Loucy (cell line): ENCODE measurements at regions not wholly inside any gene's neighbourhood (a gene's known extent, or its start where the extent isn't known, plus 50 kb on each side); places are given as distances from the start of the nearest gene placed in this dataset.

ENCODE experiments used
- H2AFZ ChIP-seq: fragments of 200-600 bp; sonication (generic); 2 replicates; pipeline ENCODE4 v1.6.0; 2016; ENCODE audit warnings: antibody characterized with exemption, mild to moderate bottlenecking, low read length, moderate library complexity
- H3F3A ChIP-seq: fragments of 200-600 bp; 2 replicates; pipeline ENCODE4 v1.6.0; 2016; ENCODE audit warnings: antibody characterized with exemption, low read depth, mild to moderate bottlenecking
- H3K27me3 ChIP-seq: fragments of 200-600 bp; sonication (generic); 2 replicates; pipeline ENCODE4 v1.6.1; 2014; ENCODE audit warnings: low read length, mild to moderate bottlenecking; ENCODE audit not compliant: insufficient read depth, poor library complexity, severe bottlenecking
- H3K36me3 ChIP-seq: fragments of 200-600 bp; sonication (generic); 2 replicates; pipeline ENCODE4 v1.6.1; 2016; ENCODE audit warnings: low read length; ENCODE audit not compliant: insufficient read depth
- H3K4me1 ChIP-seq: fragments of 200-600 bp; sonication (generic); 2 replicates; pipeline ENCODE4 v1.5.1; 2014; ENCODE audit warnings: low read length, mild to moderate bottlenecking; ENCODE audit not compliant: insufficient read depth, poor library complexity, severe bottlenecking
- H3K4me2 ChIP-seq: fragments of 200-600 bp; sonication (generic); 2 replicates; pipeline ENCODE4 v1.6.0; 2014; ENCODE audit warnings: antibody characterized with exemption, low read length, low read depth, mild to moderate bottlenecking; ENCODE audit not compliant: poor library complexity, severe bottlenecking
- H3K4me3 ChIP-seq: fragments of 200-600 bp; sonication (generic); 2 replicates; pipeline ENCODE4 v1.5.1; 2014; ENCODE audit warnings: low read length, mild to moderate bottlenecking, mixed read lengths; ENCODE audit not compliant: poor library complexity, severe bottlenecking
- H3K79me2 ChIP-seq: fragments of 200-600 bp; sonication (generic); 2 replicates; pipeline ENCODE4 v1.6.1; 2014; ENCODE audit warnings: low read length; ENCODE audit not compliant: insufficient read depth
- H3K9ac ChIP-seq: fragments of 200-600 bp; sonication (generic); 2 replicates; pipeline ENCODE4 v1.6.0; 2014; ENCODE audit warnings: mild to moderate bottlenecking, low read depth, low read length, moderate library complexity; ENCODE audit not compliant: poor library complexity, severe bottlenecking
- H3K9me2 ChIP-seq: fragments of 200-600 bp; sonication (generic); replicated peaks from 2 replicates; pipeline ENCODE4 v1.6.1; 2016; ENCODE audit warnings: low read depth, low read length, mixed read lengths
- H3K9me3 ChIP-seq: fragments of 200-600 bp; sonication (generic); 2 replicates; pipeline ENCODE4 v1.6.1; 2014; ENCODE audit warnings: mild to moderate bottlenecking, antibody characterized with exemption, low read length, low read depth; ENCODE audit not compliant: insufficient read depth
- H4K20me1 ChIP-seq: fragments of 200-600 bp; sonication (generic); 2 replicates; pipeline ENCODE4 v1.6.0; 2014; ENCODE audit warnings: antibody characterized with exemption, low read length, mild to moderate bottlenecking; ENCODE audit not compliant: insufficient read depth, poor library complexity, severe bottlenecking
- CTCF ChIP-seq: fragments of 200-600 bp; sonication (generic); conservative IDR thresholded peaks from 2 replicates; pipeline ENCODE4 v1.5.1; 2014; ENCODE audit warnings: mild to moderate bottlenecking, antibody characterized with exemption, low read length
- EZH2phosphoT487 ChIP-seq: fragments of 200-600 bp; IDR thresholded peaks from 2 replicates; pipeline ENCODE4 v1.6.1; 2018; ENCODE audit warnings: antibody characterized with exemption, mild to moderate bottlenecking, moderate library complexity, borderline replicate concordance

- H3K27me3 ChIP-seq = no peaks in the 10 kb centered on the region
- no peaks in the 10 kb centered on the region for H3K79me2 ChIP-seq
- no peaks in the 10 kb centered on the region for H3K9me2 ChIP-seq
- no peaks in the 10 kb centered on the region for H3F3A ChIP-seq
- no peak overlapping the region for H3K4me3 ChIP-seq
- no peak overlapping the region for H3K9ac ChIP-seq
- H3K9me3 ChIP-seq = no peaks in the 10 kb centered on the region
- no peak for TF ChIP-seq CTCF
- TF ChIP-seq EZH2phosphoT487 = no peak
- H3K4me2 ChIP-seq = no peak overlapping the region
- H2AFZ ChIP-seq = no peak overlapping the region
- no peaks in the 10 kb centered on the region for H3K4me1 ChIP-seq
- no peaks in the 10 kb centered on the region for H4K20me1 ChIP-seq
- no peaks in the 10 kb centered on the region for H3K36me3 ChIP-seq
These were observed 74.4 kb upstream of the NTM start for GRCh38 chr11:131295986-131296385.

- no peaks in the 10 kb centered on the region for H3K79me2 ChIP-seq
- H3K4me3 ChIP-seq = no peak overlapping the region
- H3K4me1 ChIP-seq = no peaks in the 10 kb centered on the region
- no peak overlapping the region for H2AFZ ChIP-seq
- no peaks in the 10 kb centered on the region for H3F3A ChIP-seq
- H3K9me2 ChIP-seq = no peaks in the 10 kb centered on the region
- no peaks in the 10 kb centered on the region for H3K27me3 ChIP-seq
- no peak overlapping the region for H3K4me2 ChIP-seq
- no peak for TF ChIP-seq CTCF
- TF ChIP-seq EZH2phosphoT487 = no peak
- H3K9ac ChIP-seq = no peak overlapping the region
- H3K36me3 ChIP-seq = no peaks in the 10 kb centered on the region
- H4K20me1 ChIP-seq = no peaks in the 10 kb centered on the region
- no peaks in the 10 kb centered on the region for H3K9me3 ChIP-seq
These were observed 73.0 kb upstream of the NTM start for GRCh38 chr11:131297441-131297840.

- Histone ChIP-seq H3K9me3 (no peaks in the 10 kb centered on the region), H3F3A (no peaks in the 10 kb centered on the region), H3K4me3 (no peak overlapping the region), H3K4me1 (no peaks in the 10 kb centered on the region), H3K79me2 (no peaks in the 10 kb centered on the region), H3K27me3 (no peaks in the 10 kb centered on the region), H3K36me3 (no peaks in the 10 kb centered on the region), H3K9ac (no peak overlapping the region), H3K9me2 (no peaks in the 10 kb centered on the region), H2AFZ (no peak overlapping the region), H4K20me1 (no peaks in the 10 kb centered on the region), H3K4me2 (no peak overlapping the region)
- TF ChIP-seq EZH2phosphoT487 (no peak), CTCF (no peak)
These were observed 70.6 kb upstream of the NTM start for GRCh38 chr11:131299598-131300438.
